Lower leg skin (tissue), 4 donors: ENCODE measurements at regions not wholly inside any gene's neighbourhood (a gene's known extent, or its start where the extent isn't known, plus 50 kb on each side); places are given as distances from the start of the nearest gene placed in this dataset.

ENCODE experiments used
- DNase-seq, 2 donors: peaks; one replicate each; pipeline ENCODE4 v3.0.0-alpha.2; 2019; ENCODE audit warnings: low spot score in 2 of 2
- H3K4me3 ChIP-seq: fragments of 200-600 bp; sonication (generic); 2 replicates; pipeline ENCODE4 v1.5.1; 2017; ENCODE audit warnings: mild to moderate bottlenecking, low read depth; ENCODE audit not compliant: poor library complexity, severe bottlenecking
- POLR2A ChIP-seq, 2 donors: fragments of 450-650 bp; IDR thresholded peaks; one replicate each; pipeline ENCODE4 v1.6.1; 2016 to 2017; ENCODE audit warnings: antibody characterized with exemption in 2 of 2, mild to moderate bottlenecking in 1 of 2, moderate library complexity in 1 of 2
- WGBS, 2 donors: methylation state at CpG; one replicate each; pipeline ENCODE4 v1.1.5; 2018; 5-methylcytosine and 5-hydroxymethylcytosine counted together
- intact Hi-C: fragments of 100-400 bp; cut with DNase I; formaldehyde crosslinking; loops from one replicate; pipeline ENCODE4 v1.15.0; 2023; ENCODE audit warnings: low total_unique reads
- TF ChIP-seq, protein P1 (sequence below), 3 donors: fragments of 450-650 bp; IDR thresholded peaks; one replicate each; pipeline ENCODE4 v1.5.1; 2016; ENCODE audit warnings: antibody characterized with exemption in 3 of 3, mild to moderate bottlenecking in 3 of 3, moderate library complexity in 2 of 3

DNA sequence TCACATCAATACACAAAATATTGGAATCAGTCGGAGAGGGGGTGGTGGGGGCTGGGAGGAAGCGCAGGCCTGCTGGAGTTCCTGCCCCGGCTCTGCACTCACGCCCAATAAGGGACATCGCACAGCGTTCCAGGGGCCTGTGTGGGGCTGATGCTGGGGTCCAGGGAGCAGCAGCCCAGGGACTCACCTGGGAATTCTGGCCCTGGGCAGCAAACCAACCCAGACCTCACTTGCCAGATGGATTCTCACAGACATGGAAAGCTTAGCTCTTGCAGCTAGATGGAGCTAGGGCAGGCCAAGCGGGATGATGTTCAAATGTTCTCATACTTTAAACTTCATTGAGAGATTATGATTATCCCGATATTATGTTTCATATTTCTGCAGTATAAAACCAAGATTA is 266.6 kb upstream of the TANK start:
- 92 to 97% methylated on average over 8 of the region's 8 CpGs for WGBS, 2 donors
- DNase-seq: no peak
- intact Hi-C loops: no loop called here
- TF ChIP-seq, protein P1, sequence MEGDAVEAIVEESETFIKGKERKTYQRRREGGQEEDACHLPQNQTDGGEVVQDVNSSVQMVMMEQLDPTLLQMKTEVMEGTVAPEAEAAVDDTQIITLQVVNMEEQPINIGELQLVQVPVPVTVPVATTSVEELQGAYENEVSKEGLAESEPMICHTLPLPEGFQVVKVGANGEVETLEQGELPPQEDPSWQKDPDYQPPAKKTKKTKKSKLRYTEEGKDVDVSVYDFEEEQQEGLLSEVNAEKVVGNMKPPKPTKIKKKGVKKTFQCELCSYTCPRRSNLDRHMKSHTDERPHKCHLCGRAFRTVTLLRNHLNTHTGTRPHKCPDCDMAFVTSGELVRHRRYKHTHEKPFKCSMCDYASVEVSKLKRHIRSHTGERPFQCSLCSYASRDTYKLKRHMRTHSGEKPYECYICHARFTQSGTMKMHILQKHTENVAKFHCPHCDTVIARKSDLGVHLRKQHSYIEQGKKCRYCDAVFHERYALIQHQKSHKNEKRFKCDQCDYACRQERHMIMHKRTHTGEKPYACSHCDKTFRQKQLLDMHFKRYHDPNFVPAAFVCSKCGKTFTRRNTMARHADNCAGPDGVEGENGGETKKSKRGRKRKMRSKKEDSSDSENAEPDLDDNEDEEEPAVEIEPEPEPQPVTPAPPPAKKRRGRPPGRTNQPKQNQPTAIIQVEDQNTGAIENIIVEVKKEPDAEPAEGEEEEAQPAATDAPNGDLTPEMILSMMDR (IDR thresholded peaks at IDR 0.05): no peak
- no peak for TF ChIP-seq POLR2A (IDR thresholded peaks at IDR 0.05)
- H3K4me3 ChIP-seq: no peak overlapping the region

GRCh38 chr2:160898581-160899307 is 261.5 kb upstream of the TANK start:
- WGBS, 2 donors: 78 to 81% methylated on average over 6 of the region's 6 CpGs
- TF ChIP-seq POLR2A (IDR thresholded peaks at IDR 0.05): no peak
- TF ChIP-seq, protein P1 (IDR thresholded peaks at IDR 0.05): no peak
- no peak overlapping the region for H3K4me3 ChIP-seq
- intact Hi-C loops: no loop called here
- DNase-seq: no peak

DNA sequence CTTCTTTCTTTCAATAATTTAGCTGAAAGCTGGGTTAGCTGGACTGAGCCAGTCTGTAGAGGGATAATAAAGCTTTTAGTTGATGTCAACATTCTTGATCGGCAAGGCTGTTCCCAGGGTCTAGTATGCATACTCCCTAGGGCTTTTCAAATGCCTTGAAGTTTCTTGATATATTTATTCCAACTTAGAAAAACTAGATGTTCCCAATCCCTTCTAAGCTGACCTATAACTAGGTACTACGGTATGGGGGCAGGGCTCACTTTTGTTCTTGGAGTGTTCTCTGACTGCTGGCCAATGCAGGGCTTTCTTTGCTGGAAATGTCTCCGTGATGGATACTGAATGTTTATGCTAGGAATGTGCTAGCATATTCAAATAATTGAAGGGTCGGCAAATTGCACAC is 258.6 kb upstream of the TANK start:
- no peak for DNase-seq
- no peak overlapping the region for H3K4me3 ChIP-seq
- 56 to 67% methylated on average over 4 of the region's 4 CpGs for WGBS, 2 donors
- TF ChIP-seq, protein P1 (IDR thresholded peaks at IDR 0.05): no peak
- no peak for TF ChIP-seq POLR2A (IDR thresholded peaks at IDR 0.05)
- intact Hi-C loops: no loop called here

GRCh38 chr2:160905862-160906261 is 254.4 kb upstream of the TANK start:
- TF ChIP-seq POLR2A (IDR thresholded peaks at IDR 0.05): no peak
- TF ChIP-seq, protein P1 (IDR thresholded peaks at IDR 0.05): no peak
- 73 to 78% methylated on average over 2 of the region's 2 CpGs for WGBS, 2 donors
- DNase-seq: no peak
- no peak overlapping the region for H3K4me3 ChIP-seq
- intact Hi-C loops: no loop called here

GRCh38 chr2:160906878-160907277 is 253.3 kb upstream of the TANK start:
- intact Hi-C loops: no loop called here
- no peak for DNase-seq
- WGBS, 2 donors: 89 to 96% methylated on average over 1 of the region's 1 CpG
- TF ChIP-seq POLR2A (IDR thresholded peaks at IDR 0.05): no peak
- TF ChIP-seq, protein P1 (IDR thresholded peaks at IDR 0.05): no peak
- no peak overlapping the region for H3K4me3 ChIP-seq

- no peak for DNase-seq
- no peak overlapping the region for H3K4me3 ChIP-seq
- TF ChIP-seq, protein P1 (IDR thresholded peaks at IDR 0.05): no peak
- TF ChIP-seq POLR2A (IDR thresholded peaks at IDR 0.05): no peak
- intact Hi-C loops: no loop called here
- 57 to 76% methylated on average over 1 of the region's 1 CpG for WGBS, 2 donors
These were observed 252.5 kb upstream of the TANK start for GRCh38 chr2:160907738-160908137.
